22Rv1 (cell line): ENCODE measurements at regions not wholly inside any gene's neighbourhood (a gene's known extent, or its start where the extent isn't known, plus 50 kb on each side); places are given as distances from the start of the nearest gene placed in this dataset.

ENCODE experiments used
- CTCF ChIP-seq: fragments of 450-650 bp; IDR thresholded peaks from 2 replicates; pipeline ENCODE4 v1.5.1; 2017; ENCODE audit warnings: mild to moderate bottlenecking
- ZFX ChIP-seq: fragments of 450-650 bp; IDR thresholded peaks from 2 replicates; pipeline ENCODE4 v1.6.1; 2017; ENCODE audit warnings: antibody characterized with exemption, borderline replicate concordance

- TF ChIP-seq CTCF (no peak), ZFX (no peak)
Observed at GRCh38 chr4:138087066-138087719, 155.0 kb downstream of the SLC7A11 start.
